Sigmoid colon (tissue), 6 donors: ENCODE measurements at regions not wholly inside any gene's neighbourhood (a gene's known extent, or its start where the extent isn't known, plus 50 kb on each side); places are given as distances from the start of the nearest gene placed in this dataset.
A peak's percentile ranks its signal among the peaks of the same experiment; 100 is the strongest.

Experiments used
- DNase-seq: peaks from one replicate; pipeline ENCODE4 v3.0.0-alpha.2; 2019
- H3K27ac ChIP-seq, 4 donors: fragments of 200-600 bp; sonication (generic); one replicate each; pipeline ENCODE4 v1.5.1; 2016 to 2019; ENCODE audit warnings: mild to moderate bottlenecking in 1 of 4
- H3K27me3 ChIP-seq, 3 donors: fragments of 200-600 bp; sonication (generic); one replicate each; pipeline ENCODE4 v1.5.1; 2019; ENCODE audit warnings: mild to moderate bottlenecking in 1 of 3
- H3K36me3 ChIP-seq, 4 donors: fragments of 200-600 bp; sonication (generic); one replicate each; pipeline ENCODE4 v1.5.1; 2016 to 2019
- H3K4me1 ChIP-seq, 4 donors: fragments of 200-600 bp; sonication (generic); one replicate each; pipeline ENCODE4 v1.5.1; 2017 to 2019
- H3K4me3 ChIP-seq, 4 donors: fragments of 200-600 bp; sonication (generic); one replicate each; pipeline ENCODE4 v1.5.1; 2017 to 2019; ENCODE audit warnings: mild to moderate bottlenecking in 2 of 4, moderate library complexity in 1 of 4
- H3K9me3 ChIP-seq, 4 donors: fragments of 200-600 bp in 3 of 4; sonication (generic) in 3 of 4; one replicate each; pipeline versions ENCODE4 v1.5.1 to v1.6.1; 2013 to 2019
- EP300 ChIP-seq, 4 donors: sonication (generic); formaldehyde crosslinking; IDR thresholded peaks; one replicate each; pipeline ENCODE4 v1.6.1; 2017; ENCODE audit warnings: antibody characterized with exemption in 4 of 4
- POLR2A ChIP-seq, 2 donors: fragments of 450-650 bp; IDR thresholded peaks; one replicate each; pipeline ENCODE4 v1.6.1; 2016; ENCODE audit warnings: antibody characterized with exemption in 2 of 2, mild to moderate bottlenecking in 2 of 2, moderate library complexity in 2 of 2
- POLR2AphosphoS5 ChIP-seq, 4 donors: sonication (generic); formaldehyde crosslinking; IDR thresholded peaks; one replicate each; pipeline ENCODE4 v1.6.1; 2017; ENCODE audit warnings: antibody characterized with exemption in 4 of 4
- WGBS, 2 donors: extraction: QIAGEN DNeasy Blood & Tissue Kit; methylation state at CpG; one replicate each; pipeline ENCODE4 v1.1.7; 2013; 5-methylcytosine and 5-hydroxymethylcytosine counted together
- intact Hi-C: fragments of 100-400 bp; cut with DNase I; formaldehyde crosslinking; loops from one replicate; pipeline ENCODE4 v1.15.1; 2023
- TF ChIP-seq, protein P1 (sequence below), 4 experiments: fragments of 450-650 bp in 3 of 4; fragments of 200-600 bp in 1 of 4; IDR thresholded peaks; one replicate each; pipeline ENCODE4 v1.5.1; 2016 to 2019; ENCODE audit warnings: antibody characterized with exemption in 4 of 4, mild to moderate bottlenecking in 3 of 4, moderate library complexity in 2 of 4
- donor health status: healthy with polysubstance abuse.
- donor health status: healthy.

DNA sequence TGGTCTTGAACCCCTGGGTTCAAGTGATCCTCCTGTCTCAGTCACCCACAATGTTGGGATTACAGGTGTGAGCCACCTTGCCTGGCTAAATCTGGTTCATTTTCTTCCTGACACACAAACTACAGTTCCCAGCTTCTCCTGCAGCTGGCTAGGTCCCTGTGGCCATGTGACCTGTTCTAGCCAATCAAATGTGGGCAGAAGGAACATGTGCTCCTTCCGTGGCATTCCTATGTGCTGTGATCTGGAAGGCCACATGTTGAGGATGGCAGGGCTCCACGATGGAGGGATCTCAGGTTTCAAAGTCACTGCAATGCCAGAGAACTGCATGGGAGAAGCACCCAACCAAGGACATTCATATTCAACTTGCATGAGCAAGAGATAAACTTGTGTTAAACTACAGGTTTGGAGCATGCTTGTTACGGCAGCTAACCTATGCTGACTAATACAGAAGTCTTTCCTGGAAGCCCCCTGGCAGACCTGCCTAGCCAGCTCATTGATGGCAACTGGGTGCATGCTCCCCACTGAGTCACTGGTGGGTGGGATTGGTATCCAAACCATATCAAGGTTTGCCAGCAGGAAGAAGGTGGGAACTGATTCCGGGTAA is 86.0 kb downstream of the RPS6KA4 start:
- Histone ChIP-seq H3K9me3 (no peaks in the 10 kb centered on the region), H3K27ac (no peak overlapping the region), H3K4me3 (no peak overlapping the region), H3K27me3 (peaks cover 0 to 3% (median 0%) of the 10 kb centered on the region in 3 donors), H3K4me1 (peaks cover 0 to 25% (median 14%) of the 10 kb centered on the region in 4 donors), H3K36me3 (no peaks in the 10 kb centered on the region)
- WGBS, 2 donors: 68 to 77% methylated on average over 4 of the region's 4 CpGs
- DNase-seq: peak; percentile 27
- intact Hi-C loops: no loop called here
- TF ChIP-seq EP300 (IDR thresholded peaks at IDR 0.05) (no peak), POLR2AphosphoS5 (IDR thresholded peaks at IDR 0.05) (no peak)
- TF ChIP-seq, protein P1, sequence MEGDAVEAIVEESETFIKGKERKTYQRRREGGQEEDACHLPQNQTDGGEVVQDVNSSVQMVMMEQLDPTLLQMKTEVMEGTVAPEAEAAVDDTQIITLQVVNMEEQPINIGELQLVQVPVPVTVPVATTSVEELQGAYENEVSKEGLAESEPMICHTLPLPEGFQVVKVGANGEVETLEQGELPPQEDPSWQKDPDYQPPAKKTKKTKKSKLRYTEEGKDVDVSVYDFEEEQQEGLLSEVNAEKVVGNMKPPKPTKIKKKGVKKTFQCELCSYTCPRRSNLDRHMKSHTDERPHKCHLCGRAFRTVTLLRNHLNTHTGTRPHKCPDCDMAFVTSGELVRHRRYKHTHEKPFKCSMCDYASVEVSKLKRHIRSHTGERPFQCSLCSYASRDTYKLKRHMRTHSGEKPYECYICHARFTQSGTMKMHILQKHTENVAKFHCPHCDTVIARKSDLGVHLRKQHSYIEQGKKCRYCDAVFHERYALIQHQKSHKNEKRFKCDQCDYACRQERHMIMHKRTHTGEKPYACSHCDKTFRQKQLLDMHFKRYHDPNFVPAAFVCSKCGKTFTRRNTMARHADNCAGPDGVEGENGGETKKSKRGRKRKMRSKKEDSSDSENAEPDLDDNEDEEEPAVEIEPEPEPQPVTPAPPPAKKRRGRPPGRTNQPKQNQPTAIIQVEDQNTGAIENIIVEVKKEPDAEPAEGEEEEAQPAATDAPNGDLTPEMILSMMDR (IDR thresholded peaks at IDR 0.05): no peak

DNA sequence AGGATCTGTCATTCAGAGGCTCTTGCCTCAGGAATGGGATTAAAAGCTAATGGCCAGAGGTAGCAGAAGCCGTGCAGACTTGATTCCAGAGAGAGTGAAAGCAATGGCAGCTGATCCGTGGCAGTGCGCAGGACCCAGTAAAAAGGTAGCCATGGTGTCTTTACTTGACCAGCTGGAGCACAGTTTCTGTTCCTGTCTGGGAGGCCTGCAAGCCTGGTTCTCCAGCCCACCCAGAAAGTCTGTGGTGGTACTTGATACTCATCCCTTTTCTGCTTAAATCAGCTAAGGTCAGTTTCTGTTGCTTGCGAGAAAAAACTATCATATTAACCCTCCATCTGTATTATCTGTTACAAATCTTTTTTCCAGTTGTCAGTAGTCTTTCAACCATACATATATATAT is 86.7 kb downstream of the RPS6KA4 start:
- H3K27me3 ChIP-seq: peaks cover 0 to 3% (median 0%) of the 10 kb centered on the region in 3 donors
- peak; percentile 38 for DNase-seq
- no peak overlapping the region for H3K27ac ChIP-seq
- H3K9me3 ChIP-seq: no peaks in the 10 kb centered on the region
- TF ChIP-seq POLR2AphosphoS5 (IDR thresholded peaks at IDR 0.05): no peak
- WGBS, 2 donors: 91 to 92% methylated on average over 4 of the region's 4 CpGs
- intact Hi-C loops: no loop called here
- no peaks in the 10 kb centered on the region for H3K36me3 ChIP-seq
- peaks cover 0 to 25% (median 14%) of the 10 kb centered on the region in 4 donors for H3K4me1 ChIP-seq
- H3K4me3 ChIP-seq: no peak overlapping the region

DNA sequence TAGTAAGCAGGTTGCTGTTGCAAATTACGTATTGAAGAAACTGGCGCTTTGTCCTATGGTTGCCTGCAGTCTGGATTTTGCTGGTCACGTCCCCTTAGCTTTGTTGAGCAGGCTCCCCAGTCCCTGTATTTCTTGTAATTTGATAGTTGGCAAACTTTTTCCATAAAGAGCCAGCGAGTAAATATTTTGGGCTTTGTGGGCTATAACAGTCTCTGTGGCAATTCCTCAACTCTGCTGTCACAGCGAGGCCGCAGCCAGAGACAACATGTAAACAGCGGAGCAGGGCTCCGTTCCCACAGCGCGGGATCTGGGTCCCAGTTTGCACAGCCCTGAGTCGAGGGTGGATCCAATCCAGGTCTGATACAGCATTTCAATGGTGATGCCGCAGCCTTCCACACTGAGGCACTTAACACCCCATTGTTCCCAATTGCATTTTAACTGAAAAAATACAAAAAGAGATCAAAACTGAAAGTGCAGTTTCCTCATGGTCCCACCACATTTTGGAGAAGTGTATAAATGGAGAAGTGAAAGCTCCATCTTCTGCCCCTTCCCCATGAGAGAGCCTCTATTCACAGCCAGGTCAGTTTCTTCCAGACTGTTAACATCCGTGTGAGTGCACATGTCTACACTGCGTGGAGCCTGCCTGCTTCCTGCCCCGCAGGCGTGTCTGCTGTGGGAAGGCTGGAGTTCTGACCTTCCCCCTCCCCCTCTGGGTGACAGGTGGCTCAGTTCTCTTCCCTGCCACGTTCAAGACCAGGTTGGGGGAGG is 89.1 kb downstream of the RPS6KA4 start:
- Histone ChIP-seq H3K4me3 (peak overlapping the region in 2 of 4 donors; percentile 40 to 42), H3K4me1 (peaks cover 0 to 25% (median 14%) of the 10 kb centered on the region in 4 donors), H3K27ac (peak overlapping the region in 3 of 4 donors; percentile 5 to 39 (median 20)), H3K9me3 (no peaks in the 10 kb centered on the region), H3K36me3 (no peaks in the 10 kb centered on the region), H3K27me3 (peaks cover 0 to 3% (median 0%) of the 10 kb centered on the region in 3 donors)
- peak; percentile 71 for DNase-seq
- no peak for TF ChIP-seq POLR2A (IDR thresholded peaks at IDR 0.05)
- TF ChIP-seq, protein P1 (IDR thresholded peaks at IDR 0.05): no peak
- intact Hi-C loops: loop anchor here (2.0 kb wide), 1 partner anchor 205 kb away; no protein-coding TSS in a partner anchor
- 20 to 30% methylated on average over 17 of the region's 17 CpGs for WGBS, 2 donors

DNA sequence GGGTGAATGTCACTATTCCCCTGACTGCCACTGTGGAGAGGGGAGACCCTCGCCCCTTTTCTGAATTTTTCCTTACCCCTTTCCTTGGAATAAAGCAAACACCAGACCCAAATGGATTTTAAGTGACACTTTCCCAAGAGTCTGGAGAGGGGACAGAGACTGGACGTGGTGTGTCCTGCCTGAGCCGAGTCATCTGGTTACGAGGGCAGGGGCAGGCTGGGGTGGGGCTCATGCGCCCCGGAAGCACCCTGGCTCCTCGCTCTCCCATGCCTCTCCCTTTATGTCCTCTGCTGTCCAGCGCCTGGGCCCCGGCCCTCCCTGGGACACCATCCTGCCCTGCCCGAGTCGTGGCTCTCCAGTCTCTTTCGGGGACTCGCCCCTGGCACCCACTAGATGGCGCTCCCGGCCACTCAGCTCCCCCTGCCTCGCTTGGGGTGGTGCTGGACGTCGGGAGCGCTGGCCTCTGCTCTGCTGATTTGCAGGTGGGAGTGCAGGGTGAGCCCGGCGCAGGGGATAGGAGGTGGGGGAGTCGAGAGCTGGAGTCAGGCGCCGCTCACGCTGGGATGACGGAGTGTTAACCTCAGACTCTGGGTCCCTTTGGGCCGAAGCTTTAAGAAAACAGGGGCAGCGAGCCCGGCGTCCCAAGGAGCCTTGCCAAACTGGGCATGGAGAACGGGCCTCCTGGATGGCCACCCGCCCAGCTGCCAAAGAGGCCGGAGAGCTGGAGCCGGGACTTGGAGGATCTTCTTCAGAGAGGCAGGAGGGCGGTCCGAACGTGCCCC is 89.8 kb downstream of the RPS6KA4 start:
- Histone ChIP-seq H3K27me3 (peaks cover 0 to 3% (median 0%) of the 10 kb centered on the region in 3 donors), H3K36me3 (no peaks in the 10 kb centered on the region), H3K27ac (peak overlapping the region in 3 of 4 donors; percentile 5 to 39 (median 20)), H3K9me3 (no peaks in the 10 kb centered on the region), H3K4me1 (peaks cover 0 to 25% (median 14%) of the 10 kb centered on the region in 4 donors), H3K4me3 (peak overlapping the region; percentile 16 to 42 (median 33))
- DNase-seq: peak; percentile 90
- intact Hi-C loops: loop anchor here (2.0 kb wide), 1 partner anchor 204 kb away; no protein-coding TSS in a partner anchor
- WGBS, 2 donors: 1 to 2% methylated on average over 37 of the region's 37 CpGs
- TF ChIP-seq EP300 (IDR thresholded peaks at IDR 0.05) (no peak), POLR2A (IDR thresholded peaks at IDR 0.05) (no peak), POLR2AphosphoS5 (IDR thresholded peaks at IDR 0.05) (no peak)
- TF ChIP-seq, protein P1 (IDR thresholded peaks at IDR 0.05): peak; percentile 54 to 76 (median 70)
